ENCODE measurements at regions not wholly inside any gene's neighbourhood (a gene's known extent, or its start where the extent isn't known, plus 50 kb on each side); places are given as distances from the start of the nearest gene placed in this dataset.
"Not testable (repeated sequence)": the region's sequence is repeated elsewhere in the genome, so short reads cannot be mapped to it uniquely, and the experiment has no call there.

- TF ChIP-seq HNF1A (IDR thresholded peaks at IDR 0.05; ENCODE audit: low read depth) (peak; percentile 51; the same call in 1 of the 2 replicates), FOXK1 (CRISPR knock-in tag; IDR thresholded peaks at IDR 0.05; ENCODE audit: borderline replicate concordance, low read depth) (peak; percentile 78), RERE (CRISPR knock-in tag; IDR thresholded peaks at IDR 0.05; ENCODE audit: low read depth) (peak; percentile 79; the same call in 1 of the 2 replicates), FOXO1 (CRISPR knock-in tag; IDR thresholded peaks at IDR 0.05) (0 out of 2 replicates have a peak, but pooled peaks have one; percentile 50), MIER3 (CRISPR knock-in tag; IDR thresholded peaks at IDR 0.05; ENCODE audit: borderline replicate concordance) (peak; percentile 50; the same call in 1 of the 2 replicates)
- not testable (repeated sequence) for TF ChIP-seq HNF1A (CRISPR knock-in tag; IDR thresholded peaks at IDR 0.05; ENCODE audit: borderline replicate concordance)
Observed at GRCh38 chr2:226456144-226456543, 343.5 kb downstream of the IRS1 start (continued).
